Fibroblast of lung (primary cell): ENCODE measurements at regions not wholly inside any gene's neighbourhood (a gene's known extent, or its start where the extent isn't known, plus 50 kb on each side); places are given as distances from the start of the nearest gene placed in this dataset.

Experiments used
- EZH2 ChIP-seq: IDR thresholded peaks from 2 replicates; pipeline ENCODE4 v1.5.1; 2012; ENCODE audit warnings: low read length, control low read depth, mild to moderate bottlenecking; ENCODE audit errors: missing control alignments
- TF ChIP-seq, protein P1 (sequence below), 2 donors: IDR thresholded peaks in 1 of 2; conservative IDR thresholded peaks in 1 of 2; 1 replicate in 1 of 2; 2 replicates in 1 of 2; pipeline ENCODE4 v1.5.1; 2011 to 2012; ENCODE audit warnings: low read length in 2 of 2, control low read depth in 1 of 2, inconsistent platforms in 1 of 2, low read depth in 1 of 2, mild to moderate bottlenecking in 1 of 2

DNA sequence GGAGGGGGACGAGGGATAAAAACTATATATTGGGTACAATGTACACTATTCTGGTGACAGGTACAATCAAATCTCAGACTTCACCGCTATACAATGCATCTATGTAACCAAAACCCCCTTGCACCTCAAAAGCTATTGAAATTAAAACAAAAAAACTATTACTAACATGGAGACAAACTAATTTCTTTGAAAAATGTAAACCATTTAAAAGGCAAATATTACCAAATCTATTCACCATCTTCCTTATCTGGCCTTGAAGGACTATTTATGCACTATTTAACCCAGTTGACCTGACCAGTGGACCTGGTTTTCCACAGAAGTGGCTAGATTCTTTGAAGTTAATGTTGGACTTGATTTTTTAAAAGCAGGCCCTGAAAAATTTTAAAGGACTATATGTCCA is 212.3 kb upstream of the RPS6KA3 start:
- TF ChIP-seq, protein P1, sequence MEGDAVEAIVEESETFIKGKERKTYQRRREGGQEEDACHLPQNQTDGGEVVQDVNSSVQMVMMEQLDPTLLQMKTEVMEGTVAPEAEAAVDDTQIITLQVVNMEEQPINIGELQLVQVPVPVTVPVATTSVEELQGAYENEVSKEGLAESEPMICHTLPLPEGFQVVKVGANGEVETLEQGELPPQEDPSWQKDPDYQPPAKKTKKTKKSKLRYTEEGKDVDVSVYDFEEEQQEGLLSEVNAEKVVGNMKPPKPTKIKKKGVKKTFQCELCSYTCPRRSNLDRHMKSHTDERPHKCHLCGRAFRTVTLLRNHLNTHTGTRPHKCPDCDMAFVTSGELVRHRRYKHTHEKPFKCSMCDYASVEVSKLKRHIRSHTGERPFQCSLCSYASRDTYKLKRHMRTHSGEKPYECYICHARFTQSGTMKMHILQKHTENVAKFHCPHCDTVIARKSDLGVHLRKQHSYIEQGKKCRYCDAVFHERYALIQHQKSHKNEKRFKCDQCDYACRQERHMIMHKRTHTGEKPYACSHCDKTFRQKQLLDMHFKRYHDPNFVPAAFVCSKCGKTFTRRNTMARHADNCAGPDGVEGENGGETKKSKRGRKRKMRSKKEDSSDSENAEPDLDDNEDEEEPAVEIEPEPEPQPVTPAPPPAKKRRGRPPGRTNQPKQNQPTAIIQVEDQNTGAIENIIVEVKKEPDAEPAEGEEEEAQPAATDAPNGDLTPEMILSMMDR (conservative IDR thresholded peaks at IDR 0.05 in 1 of 2, IDR thresholded peaks at IDR 0.05 in 1 of 2; ENCODE audit: low read depth in 1 of 2, low read length in 2 of 2): no peak
- TF ChIP-seq EZH2: no peak
